ENCODE measurements at regions not wholly inside any gene's neighbourhood (a gene's known extent, or its start where the extent isn't known, plus 50 kb on each side); places are given as distances from the start of the nearest gene placed in this dataset.

DNA sequence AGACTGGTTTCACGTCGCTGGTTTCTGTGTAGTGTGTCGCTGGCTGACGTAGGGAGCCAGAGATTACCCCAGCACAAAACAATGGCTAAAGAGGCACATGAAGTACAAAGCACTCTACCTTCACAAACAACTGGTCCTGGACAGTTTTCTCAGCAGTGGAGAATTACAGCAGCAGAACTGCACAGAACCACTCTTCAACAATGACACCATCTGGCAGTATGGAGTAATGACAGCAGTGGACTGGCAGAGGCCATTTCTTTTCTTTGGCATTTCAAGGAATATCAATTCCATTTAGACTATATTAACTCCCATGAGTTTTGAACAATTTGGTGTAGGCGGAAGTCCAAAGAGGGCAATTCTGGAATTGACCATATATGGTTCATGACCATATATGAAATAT, 1074.1 kb downstream of the AACS start:
- TF ChIP-seq, protein P1, sequence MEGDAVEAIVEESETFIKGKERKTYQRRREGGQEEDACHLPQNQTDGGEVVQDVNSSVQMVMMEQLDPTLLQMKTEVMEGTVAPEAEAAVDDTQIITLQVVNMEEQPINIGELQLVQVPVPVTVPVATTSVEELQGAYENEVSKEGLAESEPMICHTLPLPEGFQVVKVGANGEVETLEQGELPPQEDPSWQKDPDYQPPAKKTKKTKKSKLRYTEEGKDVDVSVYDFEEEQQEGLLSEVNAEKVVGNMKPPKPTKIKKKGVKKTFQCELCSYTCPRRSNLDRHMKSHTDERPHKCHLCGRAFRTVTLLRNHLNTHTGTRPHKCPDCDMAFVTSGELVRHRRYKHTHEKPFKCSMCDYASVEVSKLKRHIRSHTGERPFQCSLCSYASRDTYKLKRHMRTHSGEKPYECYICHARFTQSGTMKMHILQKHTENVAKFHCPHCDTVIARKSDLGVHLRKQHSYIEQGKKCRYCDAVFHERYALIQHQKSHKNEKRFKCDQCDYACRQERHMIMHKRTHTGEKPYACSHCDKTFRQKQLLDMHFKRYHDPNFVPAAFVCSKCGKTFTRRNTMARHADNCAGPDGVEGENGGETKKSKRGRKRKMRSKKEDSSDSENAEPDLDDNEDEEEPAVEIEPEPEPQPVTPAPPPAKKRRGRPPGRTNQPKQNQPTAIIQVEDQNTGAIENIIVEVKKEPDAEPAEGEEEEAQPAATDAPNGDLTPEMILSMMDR (IDR thresholded peaks at IDR 0.05 in 8 of 11, conservative IDR thresholded peaks at IDR 0.05 in 3 of 11): no peak
- TF ChIP-seq POLR2A (IDR thresholded peaks at IDR 0.05): no peak
